Common myeloid progenitor, CD34-positive (primary cell): ENCODE measurements at regions not wholly inside any gene's neighbourhood (a gene's known extent, or its start where the extent isn't known, plus 50 kb on each side); places are given as distances from the start of the nearest gene placed in this dataset.

Source experiments
- CTCF ChIA-PET: fragments of 350-600 bp; sonication (Branson Sonifier 250); formaldehyde crosslinking; loops from one replicate; lab custom pipeline; 2021; ENCODE audit warnings: antibody characterized with exemption; lab: Charles Lee
- POLR2A ChIA-PET: fragments of 350-600 bp; sonication (Branson Sonifier 250); formaldehyde crosslinking; loops from one replicate; lab custom pipeline; 2021; ENCODE audit warnings: antibody characterized with exemption; lab: Charles Lee
- DNase-seq, 3 donors: peaks; one replicate each; pipeline versions ENCODE4 v3.0.0 to v3.0.0-alpha.2; 2013
- H3K27ac ChIP-seq, 2 experiments: 1 replicate in 1 of 2; 2 replicates in 1 of 2; pipeline ENCODE4 v1.7.0; 2013; ENCODE audit warnings: inconsistent platforms in 2 of 2, low read length in 2 of 2, mild to moderate bottlenecking in 2 of 2, low read depth in 1 of 2, moderate library complexity in 1 of 2; ENCODE audit not compliant: severe bottlenecking in 2 of 2, insufficient read depth in 1 of 2, poor library complexity in 1 of 2
- H3K27me3 ChIP-seq, 5 experiments: replicated peaks in 2 of 5; 1 replicate in 3 of 5; 2 replicates in 2 of 5; pipeline versions ENCODE4 v1.6.1 to v1.7.0; 2013; ENCODE audit warnings: low read length in 4 of 5, mild to moderate bottlenecking in 2 of 5, moderate library complexity in 2 of 5, inconsistent platforms in 1 of 5; ENCODE audit not compliant: insufficient read depth in 5 of 5, control insufficient read depth in 4 of 5
- H3K36me3 ChIP-seq, 4 experiments: 1 replicate in 2 of 4; 2 replicates in 2 of 4; pipeline versions ENCODE4 v1.6.1 to v1.7.0; 2013; ENCODE audit warnings: low read length in 3 of 4, control low read depth in 1 of 4, mild to moderate bottlenecking in 1 of 4; ENCODE audit not compliant: control insufficient read depth in 4 of 4, insufficient read depth in 4 of 4
- H3K4me1 ChIP-seq, 4 experiments: 1 replicate in 3 of 4; 2 replicates in 1 of 4; pipeline versions ENCODE4 v1.6.1 to v1.7.1; 2013; ENCODE audit warnings: low read length in 3 of 4, mild to moderate bottlenecking in 3 of 4, control low read depth in 1 of 4, inconsistent platforms in 1 of 4, moderate library complexity in 1 of 4; ENCODE audit not compliant: control insufficient read depth in 4 of 4, insufficient read depth in 4 of 4; ENCODE audit errors: control extremely low read depth in 1 of 4
- H3K4me3 ChIP-seq, 7 experiments: 1 replicate in 4 of 7; 2 replicates in 3 of 7; pipeline versions ENCODE4 v1.5.1 to v1.7.0; 2013; ENCODE audit warnings: mild to moderate bottlenecking in 7 of 7, low read length in 6 of 7, moderate library complexity in 6 of 7, inconsistent platforms in 2 of 7, low read depth in 2 of 7, control low read depth in 1 of 7; ENCODE audit not compliant: insufficient read depth in 4 of 7, control insufficient read depth in 1 of 7; ENCODE audit errors: extremely low read depth in 1 of 7
- H3K9me3 ChIP-seq, 5 experiments: 1 replicate in 4 of 5; 2 replicates in 1 of 5; pipeline versions ENCODE4 v1.6.1 to v1.7.1; 2013; ENCODE audit warnings: low read length in 4 of 5, mild to moderate bottlenecking in 2 of 5, inconsistent platforms in 1 of 5, low read depth in 1 of 5, moderate library complexity in 1 of 5; ENCODE audit not compliant: control insufficient read depth in 4 of 5, insufficient read depth in 2 of 5; ENCODE audit errors: control extremely low read depth in 1 of 5
- WGBS: methylation state at CpG from one replicate; pipeline ENCODE4 v1.1.5; 2013; ENCODE audit not compliant: insufficient coverage; 5-methylcytosine and 5-hydroxymethylcytosine counted together

GRCh38 chr4:154936873-154937272 is 155.8 kb downstream of the RBM46 start:
- no peak overlapping the region for H3K27ac ChIP-seq
- POLR2A ChIA-PET: no interaction called here
- CTCF ChIA-PET: no interaction called here
- 100% methylated on average over 2 of the region's 3 CpGs for WGBS
- no peaks in the 10 kb centered on the region for H3K4me1 ChIP-seq
- H3K9me3 ChIP-seq: peaks cover 0 to 5% (median 2%) of the 10 kb centered on the region in 5 experiments
- H3K4me3 ChIP-seq: no peak overlapping the region
- DNase-seq: no peak
- no peaks in the 10 kb centered on the region for H3K36me3 ChIP-seq
- no peaks in the 10 kb centered on the region for H3K27me3 ChIP-seq

GRCh38 chr4:154939851-154940250 is 158.8 kb downstream of the RBM46 start:
- H3K4me1 ChIP-seq: no peaks in the 10 kb centered on the region
- H3K36me3 ChIP-seq: no peaks in the 10 kb centered on the region
- no peak overlapping the region for H3K4me3 ChIP-seq
- 100% methylated on average over 1 of the region's 3 CpGs for WGBS
- no peaks in the 10 kb centered on the region for H3K27me3 ChIP-seq
- POLR2A ChIA-PET: no interaction called here
- CTCF ChIA-PET: interaction anchor here (1.2 kb wide), 1 partner anchor 71 kb away, joined by 3 read pairs; no protein-coding TSS in a partner anchor
- DNase-seq: no peak
- H3K9me3 ChIP-seq: peaks cover 0 to 4% (median 0%) of the 10 kb centered on the region in 5 experiments
- H3K27ac ChIP-seq: no peak overlapping the region

GRCh38 chr4:154942176-154942575 is 161.1 kb downstream of the RBM46 start:
- H3K36me3 ChIP-seq: no peaks in the 10 kb centered on the region
- ChIA-PET CTCF (no interaction called here), POLR2A (no interaction called here)
- H3K27me3 ChIP-seq: no peaks in the 10 kb centered on the region
- H3K27ac ChIP-seq: no peak overlapping the region
- peaks cover 0 to 2% (median 0%) of the 10 kb centered on the region in 5 experiments for H3K9me3 ChIP-seq
- H3K4me1 ChIP-seq: no peaks in the 10 kb centered on the region
- no peak overlapping the region for H3K4me3 ChIP-seq
- no peak for DNase-seq

- ChIA-PET POLR2A (no interaction called here), CTCF (interaction anchor here (1.3 kb wide), 1 partner anchor 37 kb away, joined by 3 read pairs; no protein-coding TSS in a partner anchor)
- no peaks in the 10 kb centered on the region for H3K27me3 ChIP-seq
- H3K27ac ChIP-seq: no peak overlapping the region
- H3K4me3 ChIP-seq: no peak overlapping the region
- H3K36me3 ChIP-seq: no peaks in the 10 kb centered on the region
- H3K4me1 ChIP-seq: no peaks in the 10 kb centered on the region
- no peak for DNase-seq
- H3K9me3 ChIP-seq: peaks cover 0 to 3% (median 0%) of the 10 kb centered on the region in 5 experiments
- 100% methylated on average over 1 of the region's 4 CpGs for WGBS
Measured at GRCh38 chr4:154944996-154945395, 163.9 kb downstream of the RBM46 start.

- CTCF ChIA-PET: no interaction called here
- 40% methylated on average over 1 of the region's 2 CpGs for WGBS
- Histone ChIP-seq H3K27me3 (no peaks in the 10 kb centered on the region), H3K36me3 (no peaks in the 10 kb centered on the region), H3K27ac (no peak overlapping the region), H3K9me3 (peaks cover 0 to 4% (median 0%) of the 10 kb centered on the region in 5 experiments), H3K4me1 (no peaks in the 10 kb centered on the region), H3K4me3 (no peak overlapping the region)
- DNase-seq: no peak
- POLR2A ChIA-PET: no interaction called here
Measured at GRCh38 chr4:154946113-154946512, 165.0 kb downstream of the RBM46 start.

GRCh38 chr4:154953691-154954090 is 172.6 kb downstream of the RBM46 start:
- POLR2A ChIA-PET: no interaction called here
- Histone ChIP-seq H3K27ac (no peak overlapping the region), H3K36me3 (no peaks in the 10 kb centered on the region), H3K27me3 (no peaks in the 10 kb centered on the region), H3K4me1 (no peaks in the 10 kb centered on the region), H3K9me3 (peaks cover 2 to 4% (median 3%) of the 10 kb centered on the region in 5 experiments), H3K4me3 (no peak overlapping the region)
- DNase-seq: no peak
- CTCF ChIA-PET: no interaction called here

GRCh38 chr4:154954117-154954516 is 173.0 kb downstream of the RBM46 start:
- CTCF ChIA-PET: no interaction called here
- POLR2A ChIA-PET: no interaction called here
- H3K36me3 ChIP-seq: no peaks in the 10 kb centered on the region
- WGBS: 74% methylated on average over 2 of the region's 2 CpGs
- H3K27ac ChIP-seq: no peak overlapping the region
- H3K4me1 ChIP-seq: no peaks in the 10 kb centered on the region
- H3K27me3 ChIP-seq: no peaks in the 10 kb centered on the region
- peaks cover 2 to 4% (median 3%) of the 10 kb centered on the region in 5 experiments for H3K9me3 ChIP-seq
- H3K4me3 ChIP-seq: no peak overlapping the region
- no peak for DNase-seq
